GM12874 (cell line): ENCODE measurements at regions not wholly inside any gene's neighbourhood (a gene's known extent, or its start where the extent isn't known, plus 50 kb on each side); places are given as distances from the start of the nearest gene placed in this dataset.

Experiments
- CTCF ChIP-seq: IDR thresholded peaks from 2 replicates; pipeline ENCODE4 v1.5.1; 2011; ENCODE audit warnings: low read depth, mild to moderate bottlenecking, control low read depth, low read length, moderate library complexity; ENCODE audit not compliant: insufficient read depth

- TF ChIP-seq CTCF, result no peak
These were observed 179.9 kb upstream of the ATP10A start for GRCh38 chr15:26043018-26043417.

DNA sequence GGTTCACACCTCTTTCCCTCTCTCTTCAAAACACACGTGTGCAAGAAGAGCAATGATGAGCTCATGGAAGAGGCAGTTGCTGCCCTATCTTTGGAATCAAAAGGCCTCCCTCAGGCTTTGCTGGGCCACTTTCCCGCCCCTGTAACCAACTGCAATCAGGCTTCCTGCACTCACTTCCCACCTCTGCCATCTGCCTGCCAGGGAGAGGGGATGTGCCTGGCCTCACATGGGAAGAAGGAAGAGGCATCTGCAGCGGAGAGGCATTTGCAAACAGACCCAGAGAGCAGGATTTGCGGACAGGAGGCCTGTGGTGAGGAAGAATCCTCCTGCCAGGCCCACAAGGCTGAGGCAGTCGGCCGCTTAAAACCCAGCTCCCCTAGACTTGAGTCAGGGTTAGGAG, 175.6 kb upstream of the ATP10A start:
- no peak for TF ChIP-seq CTCF

DNA sequence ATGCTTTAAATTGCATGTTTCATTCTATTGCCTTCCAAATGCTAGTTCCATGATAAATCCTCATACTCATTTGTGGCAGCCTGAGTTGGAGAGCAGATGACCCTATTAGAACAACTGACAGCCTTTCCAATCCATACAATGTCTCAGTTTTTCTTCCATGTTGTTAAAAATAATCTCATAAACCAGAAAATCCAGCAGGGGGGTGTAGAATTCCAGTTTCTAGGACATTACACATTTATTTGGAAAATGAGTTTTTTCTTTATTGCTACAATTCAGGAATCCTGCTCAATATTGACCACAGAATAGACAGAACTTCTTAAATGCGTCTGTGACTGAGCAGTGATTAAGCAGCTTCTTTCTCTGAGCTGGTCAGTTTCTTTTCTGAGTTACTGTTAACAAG, 174.2 kb upstream of the ATP10A start:
- TF ChIP-seq CTCF, result no peak

DNA sequence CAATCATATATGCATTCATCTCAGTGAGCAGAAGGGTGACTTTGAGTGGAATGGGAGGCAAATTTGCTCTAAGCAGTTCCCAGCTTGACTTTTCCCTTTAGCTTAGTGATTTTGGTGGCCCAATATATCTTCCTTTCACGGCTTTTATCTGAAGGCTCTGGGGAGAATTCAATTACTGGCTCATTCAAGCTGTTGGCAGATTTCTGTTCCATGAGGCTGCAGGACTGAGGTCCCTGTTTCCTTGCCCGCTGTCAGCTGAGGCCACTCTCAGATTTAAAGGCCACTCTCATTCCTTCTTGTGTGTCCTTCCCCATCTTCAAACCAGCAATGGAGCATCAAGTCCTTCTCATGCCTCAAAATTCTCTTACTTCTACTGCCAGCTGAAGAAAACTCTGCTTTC, 170.4 kb upstream of the ATP10A start:
- TF ChIP-seq CTCF, result no peak

DNA sequence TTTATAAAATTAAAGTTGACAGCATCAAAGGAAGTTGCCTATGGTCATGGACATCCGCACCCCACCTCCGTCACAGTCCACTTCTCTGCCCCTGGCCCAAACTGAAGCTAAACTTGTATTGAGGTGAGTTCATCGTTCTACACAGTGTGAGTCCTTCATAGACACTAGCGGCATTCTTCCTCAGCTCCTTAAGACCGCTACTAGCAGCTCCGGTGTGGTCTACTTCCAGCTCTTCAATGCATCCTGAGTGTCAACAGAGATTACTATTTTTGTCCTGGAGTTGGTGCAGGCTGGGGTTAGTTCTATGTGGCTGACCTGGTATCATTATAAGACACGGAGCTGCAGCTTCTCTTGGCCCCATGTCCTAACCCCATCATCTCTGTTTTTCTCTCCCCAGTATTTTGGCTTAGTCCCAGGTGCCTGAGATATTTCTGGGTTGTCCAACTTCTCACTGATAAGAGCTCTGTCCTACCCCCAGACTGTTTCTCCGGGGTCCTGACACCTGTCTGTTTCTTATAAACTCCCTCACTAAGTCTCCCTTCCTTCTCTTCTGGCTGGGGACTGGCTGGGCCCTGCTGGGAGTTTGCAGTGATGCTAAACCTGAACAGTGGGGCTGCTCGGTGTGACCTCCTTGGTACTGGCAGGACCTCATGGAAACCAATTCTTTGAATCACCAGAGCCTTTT, 169.2 kb upstream of the ATP10A start:
- no peak for TF ChIP-seq CTCF

GRCh38 chr15:26029146-26029545, 166.0 kb upstream of the ATP10A start:
- no peak for TF ChIP-seq CTCF

DNA sequence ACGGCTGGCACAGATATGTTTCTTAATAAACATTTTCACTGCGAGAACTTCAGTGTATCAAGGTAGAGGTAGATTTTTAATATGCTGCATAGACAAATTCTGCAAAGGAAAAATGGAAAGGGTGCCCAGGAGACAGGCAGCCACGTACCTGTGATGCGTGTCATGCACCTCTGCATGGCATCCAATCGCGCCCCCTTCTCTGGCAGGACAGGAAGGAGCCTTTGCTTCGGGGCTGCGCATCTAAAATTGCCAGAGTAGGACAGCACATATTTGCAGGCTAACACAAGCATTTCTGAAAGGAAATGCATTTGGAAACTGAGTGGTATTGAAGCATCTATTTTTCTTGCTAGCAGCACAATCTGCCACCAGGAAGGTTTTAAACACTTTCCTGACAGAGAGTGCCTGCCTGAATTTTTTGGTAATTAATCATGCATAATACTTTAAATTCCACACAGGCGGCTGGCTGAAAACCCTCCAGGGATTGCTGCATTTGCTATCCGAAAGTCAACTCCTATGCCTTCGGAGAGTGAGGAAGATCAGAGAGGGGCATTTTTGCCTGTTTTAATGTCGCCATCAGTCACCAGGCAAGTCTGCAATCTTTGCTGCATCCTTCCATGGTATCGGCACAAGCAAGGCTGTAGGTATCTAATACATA, 165.1 kb upstream of the ATP10A start:
- no peak for TF ChIP-seq CTCF

DNA sequence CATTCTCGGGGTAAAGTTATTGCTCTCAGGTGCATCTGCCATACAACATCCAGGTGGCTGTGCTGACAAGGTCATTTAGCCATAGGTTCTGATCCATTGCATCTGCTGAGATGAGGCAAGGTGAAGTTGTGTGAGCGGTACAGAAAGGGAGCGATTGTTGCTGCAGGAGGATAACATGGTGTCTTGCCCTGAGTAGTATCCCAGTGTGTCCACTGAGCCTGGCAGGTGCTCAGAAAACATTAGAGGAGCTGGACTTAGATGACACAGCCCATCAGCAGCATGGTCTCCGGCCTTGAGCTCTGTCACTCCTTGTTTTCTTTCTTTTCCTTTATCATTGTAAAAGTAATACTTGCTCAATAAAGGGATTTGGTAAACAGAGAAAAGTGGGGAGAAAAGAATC, 161.1 kb upstream of the ATP10A start:
- TF ChIP-seq CTCF, result no peak
